GM13976 (cell line): ENCODE measurements at regions not wholly inside any gene's neighbourhood (a gene's known extent, or its start where the extent isn't known, plus 50 kb on each side); places are given as distances from the start of the nearest gene placed in this dataset.
"Not testable (repeated sequence)": the region's sequence is repeated elsewhere in the genome, so short reads cannot be mapped to it uniquely, and the experiment has no call there.

Experiments
- DNase-seq: peaks from one replicate; pipeline ENCODE4 v3.0.0; 2012; ENCODE audit warnings: low spot score
- in situ Hi-C: fragments of 300-500 bp; cut with MboI; formaldehyde crosslinking; loops from one replicate; pipeline ENCODE4 v1.12.0; 2022; ENCODE audit warnings: low sequenced_read_pairs, mixed read lengths, inconsistent platforms; ENCODE audit not compliant: unreplicated experiment
- TF ChIP-seq, protein P1 (sequence below): IDR thresholded peaks from 2 replicates; pipeline ENCODE4 v1.5.1; 2012; ENCODE audit warnings: borderline replicate concordance, mild to moderate bottlenecking; ENCODE audit not compliant: insufficient read depth; ENCODE audit errors: extremely low read depth, missing control alignments, control extremely low read depth

GRCh38 chrX:117397844-117398243 is 718.8 kb downstream of the KLHL13 start:
- in situ Hi-C loops: no loop called here
- no peak for DNase-seq
- TF ChIP-seq, protein P1, sequence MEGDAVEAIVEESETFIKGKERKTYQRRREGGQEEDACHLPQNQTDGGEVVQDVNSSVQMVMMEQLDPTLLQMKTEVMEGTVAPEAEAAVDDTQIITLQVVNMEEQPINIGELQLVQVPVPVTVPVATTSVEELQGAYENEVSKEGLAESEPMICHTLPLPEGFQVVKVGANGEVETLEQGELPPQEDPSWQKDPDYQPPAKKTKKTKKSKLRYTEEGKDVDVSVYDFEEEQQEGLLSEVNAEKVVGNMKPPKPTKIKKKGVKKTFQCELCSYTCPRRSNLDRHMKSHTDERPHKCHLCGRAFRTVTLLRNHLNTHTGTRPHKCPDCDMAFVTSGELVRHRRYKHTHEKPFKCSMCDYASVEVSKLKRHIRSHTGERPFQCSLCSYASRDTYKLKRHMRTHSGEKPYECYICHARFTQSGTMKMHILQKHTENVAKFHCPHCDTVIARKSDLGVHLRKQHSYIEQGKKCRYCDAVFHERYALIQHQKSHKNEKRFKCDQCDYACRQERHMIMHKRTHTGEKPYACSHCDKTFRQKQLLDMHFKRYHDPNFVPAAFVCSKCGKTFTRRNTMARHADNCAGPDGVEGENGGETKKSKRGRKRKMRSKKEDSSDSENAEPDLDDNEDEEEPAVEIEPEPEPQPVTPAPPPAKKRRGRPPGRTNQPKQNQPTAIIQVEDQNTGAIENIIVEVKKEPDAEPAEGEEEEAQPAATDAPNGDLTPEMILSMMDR: no peak

DNA sequence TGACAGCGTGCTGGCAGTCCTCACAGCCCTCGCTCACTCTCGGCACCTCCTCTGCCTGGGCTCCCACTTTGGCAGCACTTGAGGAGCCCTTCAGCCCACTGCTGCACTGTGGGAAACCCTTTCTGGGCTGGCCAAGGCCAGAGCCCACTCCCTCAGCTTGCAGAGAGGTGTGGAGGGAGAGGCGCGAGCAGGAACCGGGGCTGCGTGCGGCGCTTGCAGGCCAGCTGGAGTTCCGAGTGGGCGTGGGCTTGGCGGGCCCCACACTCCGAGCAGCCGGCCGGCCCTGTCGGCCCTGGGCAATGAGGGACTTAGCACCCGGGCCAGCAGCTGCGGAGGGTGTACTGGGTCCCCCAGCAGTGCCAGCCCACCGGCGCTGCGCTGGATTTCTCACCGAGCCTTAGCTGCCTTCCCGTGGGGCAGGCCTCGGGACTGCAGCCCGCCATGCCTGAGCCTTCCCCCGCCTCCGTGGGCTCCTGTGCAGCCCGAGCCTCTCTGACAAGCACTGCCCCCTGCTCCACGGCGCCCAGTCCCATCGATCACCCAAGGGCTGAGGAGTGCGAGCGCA is 722.0 kb downstream of the KLHL13 start:
- in situ Hi-C loops, DNase-seq: not testable (repeated sequence)

DNA sequence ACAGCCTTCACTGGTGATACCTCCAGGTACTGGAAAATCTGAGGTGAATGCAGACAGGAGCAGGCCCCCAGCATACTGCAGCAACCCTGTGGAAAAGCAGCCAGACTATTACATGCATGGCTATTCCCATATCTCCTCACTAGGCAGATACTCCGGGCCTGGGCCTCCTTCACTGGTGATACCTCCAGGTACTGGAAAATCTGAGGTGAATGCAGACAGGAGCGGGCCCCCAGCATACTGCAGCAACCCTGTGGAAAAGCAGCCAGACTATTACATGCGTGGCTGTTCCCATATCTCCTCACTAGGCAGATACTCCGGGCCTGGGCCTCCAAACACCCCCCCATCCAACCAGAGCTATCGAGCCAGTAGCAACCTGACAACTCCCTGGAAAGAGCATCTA is 724.2 kb downstream of the KLHL13 start:
- in situ Hi-C loops, DNase-seq: not testable (repeated sequence)

GRCh38 chrX:117376460-117376859 is 740.1 kb downstream of the KLHL13 start:
- DNase-seq: no peak
- in situ Hi-C loops: no loop called here

DNA sequence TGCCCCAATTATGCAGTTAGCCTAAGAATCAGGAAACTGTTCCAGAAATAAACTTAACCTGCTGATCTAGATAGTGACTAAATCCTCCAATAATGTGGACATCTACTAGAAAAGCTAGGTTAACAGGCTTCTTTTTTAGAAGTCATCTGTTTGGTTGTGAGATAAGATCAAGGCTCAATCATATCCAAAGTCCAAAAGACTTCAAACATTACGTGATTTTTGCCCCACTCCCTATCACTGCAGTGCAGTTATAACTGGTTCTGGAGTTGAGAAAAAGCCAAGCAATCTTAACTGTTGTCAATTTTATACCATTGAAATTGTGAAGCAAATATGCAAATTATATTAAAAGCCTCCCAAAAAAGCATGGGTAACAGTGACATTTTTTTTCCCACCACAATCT is 781.4 kb downstream of the KLHL13 start:
- in situ Hi-C loops: no loop called here

More at GRCh38 chrX:117376460-117376859, 740.1 kb downstream of the KLHL13 start:
- TF ChIP-seq, protein P1: no peak

GRCh38 chrX:117327373-117327772 is 789.2 kb downstream of the KLHL13 start:
- TF ChIP-seq, protein P1: no peak
- DNase-seq: no peak
- in situ Hi-C loops: no loop called here

More for the DNA sequence above, 781.4 kb downstream of the KLHL13 start:
- DNase-seq: no peak
- TF ChIP-seq, protein P1: no peak

- no peak for DNase-seq
- in situ Hi-C loops: no loop called here
- TF ChIP-seq, protein P1: no peak
These were observed 790.9 kb downstream of the KLHL13 start for GRCh38 chrX:117325706-117326105.
